MCF 10A (cell line): ENCODE measurements at regions not wholly inside any gene's neighbourhood (a gene's known extent, or its start where the extent isn't known, plus 50 kb on each side); places are given as distances from the start of the nearest gene placed in this dataset.

Source experiments
- BruUV-seq: library from RNA; stranded (reverse); fragments of 400-500 nt; replicated peaks from 2 replicates; lab custom pipeline; 2021; lab: Mats Ljungman, UMichigan
- CTCF ChIA-PET: fragments of 300-600 bp; sonication (Branson Sonifier 250); formaldehyde crosslinking; extraction: SDS; loops from one replicate; lab custom pipeline; 2021; ENCODE audit warnings: antibody characterized with exemption, inconsistent platforms; lab: Yijun Ruan, JAX
- POLR2A ChIA-PET: fragments of 300-600, 350-650 bp; sonication (Branson Sonifier 250); formaldehyde crosslinking; extraction: SDS; loops from one replicate; lab custom pipeline; 2020; ENCODE audit warnings: antibody characterized with exemption, inconsistent platforms; lab: Yijun Ruan, JAX
- DNase-seq: peaks from one replicate; pipeline ENCODE4 v3.0.0-alpha.2; 2018; ENCODE audit not compliant: unreplicated experiment
- H3K27ac Mint-ChIP-seq: one replicate; pipeline ENCODE4 v1.8.0; 2022; ENCODE audit warnings: mild to moderate bottlenecking, low read depth, mixed read lengths; ENCODE audit not compliant: unreplicated experiment
- H3K27me3 Mint-ChIP-seq: one replicate; pipeline ENCODE4 v1.8.0; 2022; ENCODE audit warnings: mixed read lengths; ENCODE audit not compliant: insufficient read depth, unreplicated experiment
- H3K36me3 Mint-ChIP-seq: one replicate; pipeline ENCODE4 v1.8.0; 2022; ENCODE audit warnings: mild to moderate bottlenecking, moderate library complexity, mixed read lengths; ENCODE audit not compliant: insufficient read depth, unreplicated experiment
- H3K4me1 Mint-ChIP-seq: one replicate; pipeline ENCODE4 v1.8.0; 2022; ENCODE audit warnings: mixed read lengths; ENCODE audit not compliant: insufficient read depth, unreplicated experiment
- H3K4me3 Mint-ChIP-seq: one replicate; pipeline ENCODE4 v1.8.0; 2022; ENCODE audit warnings: mild to moderate bottlenecking, moderate library complexity, mixed read lengths; ENCODE audit not compliant: unreplicated experiment
- H3K9me3 Mint-ChIP-seq: one replicate; pipeline ENCODE4 v1.8.0; 2022; ENCODE audit warnings: mixed read lengths; ENCODE audit not compliant: unreplicated experiment
- CTCF ChIP-seq: fragments of 200-600 bp; IDR thresholded peaks from one replicate; pipeline ENCODE4 v1.8.0; 2022; ENCODE audit warnings: antibody characterized with exemption, mild to moderate bottlenecking; ENCODE audit not compliant: unreplicated experiment
- intact Hi-C: fragments of 100-400 bp; cut with micrococcal nuclease; formaldehyde crosslinking; loops from 2 replicates; pipeline ENCODE4 v1.14.1; 2022

- POLR2A ChIA-PET = interaction anchor here (0.7 to 0.8 kb wide), 3 partner anchors 120 to 746 kb away, joined by 3 to 4 read pairs (median 3); no protein-coding TSS in a partner anchor
- H3K4me1 Mint-ChIP-seq = peaks cover 25% of the 10 kb centered on the region
Observed at GRCh38 chr13:79709471-79709870, 228.5 kb downstream of the NDFIP2 start.

GRCh38 chr13:79703772-79704171, 222.8 kb downstream of the NDFIP2 start:
- CTCF ChIA-PET = no interaction called here
- Mint-ChIP-seq H3K9me3 (no peaks in the 10 kb centered on the region), H3K4me1 (peaks cover 5% of the 10 kb centered on the region), H3K27me3 (no peaks in the 10 kb centered on the region), H3K4me3 (no peak overlapping the region), H3K27ac (no peak overlapping the region), H3K36me3 (no peaks in the 10 kb centered on the region)
- no peak for DNase-seq
- TF ChIP-seq CTCF = no peak
- POLR2A ChIA-PET = no interaction called here
- BruUV-seq = no TSS peak
- intact Hi-C loops = no loop called here

More at GRCh38 chr13:79709471-79709870, 228.5 kb downstream of the NDFIP2 start:
- Mint-ChIP-seq H3K27me3 (no peaks in the 10 kb centered on the region), H3K27ac (peak overlapping the region; percentile 53), H3K9me3 (peaks cover 7% of the 10 kb centered on the region), H3K36me3 (no peaks in the 10 kb centered on the region), H3K4me3 (no peak overlapping the region)
- intact Hi-C loops = no loop called here
- no TSS peak for BruUV-seq
- peak; percentile 22 for DNase-seq
- CTCF ChIA-PET = no interaction called here
- no peak for TF ChIP-seq CTCF

- no peaks in the 10 kb centered on the region for H3K9me3 Mint-ChIP-seq
- no peak overlapping the region for H3K27ac Mint-ChIP-seq
- POLR2A ChIA-PET = no interaction called here
- peaks cover 6% of the 10 kb centered on the region for H3K36me3 Mint-ChIP-seq
- CTCF ChIA-PET = no interaction called here
- no TSS peak for BruUV-seq
- H3K4me1 Mint-ChIP-seq = peaks cover 8% of the 10 kb centered on the region
- no peak overlapping the region for H3K4me3 Mint-ChIP-seq
- intact Hi-C loops = no loop called here
- no peaks in the 10 kb centered on the region for H3K27me3 Mint-ChIP-seq
- no peak for DNase-seq
- TF ChIP-seq CTCF = no peak
Observed at GRCh38 chr13:79695754-79696153, 214.8 kb downstream of the NDFIP2 start.

- no peak for TF ChIP-seq CTCF
- DNase-seq = no peak
- Mint-ChIP-seq H3K4me3 (no peak overlapping the region), H3K9me3 (no peaks in the 10 kb centered on the region), H3K27ac (no peak overlapping the region), H3K4me1 (peaks cover 8% of the 10 kb centered on the region), H3K36me3 (peaks cover 4% of the 10 kb centered on the region), H3K27me3 (no peaks in the 10 kb centered on the region)
- intact Hi-C loops = no loop called here
- ChIA-PET POLR2A (interaction anchor here (0.7 kb wide), 1 partner anchor 16 kb away, joined by 3 read pairs; no protein-coding TSS in a partner anchor), CTCF (no interaction called here)
- no TSS peak for BruUV-seq
Observed at GRCh38 chr13:79692846-79693245, 211.9 kb downstream of the NDFIP2 start.
